ENCODE measurements at regions not wholly inside any gene's neighbourhood (a gene's known extent, or its start where the extent isn't known, plus 50 kb on each side); places are given as distances from the start of the nearest gene placed in this dataset.

DNA sequence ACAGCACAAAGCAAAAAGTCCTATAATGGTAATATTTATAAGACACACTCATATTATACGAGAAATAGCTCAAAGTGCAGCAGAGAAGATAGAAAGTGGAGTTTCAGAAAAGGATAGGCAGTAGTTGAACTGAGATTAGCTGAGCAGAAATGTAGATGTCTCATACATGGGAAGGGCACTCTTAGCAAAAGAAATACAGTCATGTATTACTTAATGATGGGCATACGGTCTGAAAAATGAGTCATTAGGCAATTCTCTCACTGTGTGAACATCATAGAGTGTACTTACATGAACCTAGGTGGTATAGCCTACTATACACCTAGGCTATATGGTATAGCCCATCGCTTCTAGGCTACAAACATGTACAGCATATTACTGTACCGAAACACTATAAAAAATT is 671.3 kb downstream of the RPS29 start:
- Histone ChIP-seq H3K27ac (no peak overlapping the region), H3K4me3 (no peak overlapping the region)
- TF ChIP-seq, protein P1, sequence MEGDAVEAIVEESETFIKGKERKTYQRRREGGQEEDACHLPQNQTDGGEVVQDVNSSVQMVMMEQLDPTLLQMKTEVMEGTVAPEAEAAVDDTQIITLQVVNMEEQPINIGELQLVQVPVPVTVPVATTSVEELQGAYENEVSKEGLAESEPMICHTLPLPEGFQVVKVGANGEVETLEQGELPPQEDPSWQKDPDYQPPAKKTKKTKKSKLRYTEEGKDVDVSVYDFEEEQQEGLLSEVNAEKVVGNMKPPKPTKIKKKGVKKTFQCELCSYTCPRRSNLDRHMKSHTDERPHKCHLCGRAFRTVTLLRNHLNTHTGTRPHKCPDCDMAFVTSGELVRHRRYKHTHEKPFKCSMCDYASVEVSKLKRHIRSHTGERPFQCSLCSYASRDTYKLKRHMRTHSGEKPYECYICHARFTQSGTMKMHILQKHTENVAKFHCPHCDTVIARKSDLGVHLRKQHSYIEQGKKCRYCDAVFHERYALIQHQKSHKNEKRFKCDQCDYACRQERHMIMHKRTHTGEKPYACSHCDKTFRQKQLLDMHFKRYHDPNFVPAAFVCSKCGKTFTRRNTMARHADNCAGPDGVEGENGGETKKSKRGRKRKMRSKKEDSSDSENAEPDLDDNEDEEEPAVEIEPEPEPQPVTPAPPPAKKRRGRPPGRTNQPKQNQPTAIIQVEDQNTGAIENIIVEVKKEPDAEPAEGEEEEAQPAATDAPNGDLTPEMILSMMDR (IDR thresholded peaks at IDR 0.05), result no peak
- DNase-seq (ENCODE audit: low spot score), result no peak

DNA sequence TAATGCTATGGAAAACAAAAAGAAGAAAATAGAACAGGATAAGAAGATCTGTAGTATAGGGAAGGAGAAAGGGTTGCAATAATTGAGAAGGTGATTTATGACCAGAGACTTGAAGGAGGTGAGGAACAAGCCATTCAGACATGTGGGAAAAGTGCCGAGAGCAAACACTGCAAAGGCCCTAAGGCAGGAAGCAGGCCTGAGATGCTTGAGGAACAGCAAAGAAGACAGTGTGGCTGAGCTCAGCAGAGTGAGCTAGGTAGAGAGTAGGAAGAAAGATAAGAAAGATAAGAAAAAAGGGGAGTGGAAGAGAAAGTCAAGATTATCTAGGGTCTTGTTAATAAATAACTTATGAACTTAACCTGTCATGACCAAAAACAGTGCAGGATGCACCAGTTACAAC is 671.8 kb downstream of the RPS29 start:
- TF ChIP-seq, protein P1 (IDR thresholded peaks at IDR 0.05), result no peak
- no peak for DNase-seq (ENCODE audit: low spot score)
- no peak overlapping the region for H3K4me3 ChIP-seq
- no peak overlapping the region for H3K27ac ChIP-seq

DNA sequence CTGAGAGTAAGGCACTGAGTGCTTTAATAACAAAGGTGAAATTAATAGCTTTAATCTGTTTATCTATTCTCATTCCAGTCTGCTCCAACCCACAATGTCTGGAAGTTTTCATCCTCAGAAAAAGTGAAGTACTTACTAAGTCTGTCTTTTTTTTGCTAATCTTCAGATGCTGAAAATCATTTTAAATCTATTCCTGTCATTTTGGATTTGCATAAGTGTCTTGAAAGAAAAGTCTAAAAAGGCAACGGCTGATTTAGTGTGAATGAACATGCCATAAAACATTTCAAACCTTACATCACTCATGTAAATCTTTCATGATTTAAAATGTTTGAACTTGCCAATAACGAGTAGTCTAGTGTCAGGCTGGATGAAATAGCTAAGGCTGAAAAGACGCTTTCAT is 685.6 kb downstream of the RPS29 start:
- TF ChIP-seq, protein P1 (IDR thresholded peaks at IDR 0.05), result no peak
- DNase-seq (ENCODE audit: low spot score), result no peak
- no peak overlapping the region for H3K4me3 ChIP-seq
- no peak overlapping the region for H3K27ac ChIP-seq

DNA sequence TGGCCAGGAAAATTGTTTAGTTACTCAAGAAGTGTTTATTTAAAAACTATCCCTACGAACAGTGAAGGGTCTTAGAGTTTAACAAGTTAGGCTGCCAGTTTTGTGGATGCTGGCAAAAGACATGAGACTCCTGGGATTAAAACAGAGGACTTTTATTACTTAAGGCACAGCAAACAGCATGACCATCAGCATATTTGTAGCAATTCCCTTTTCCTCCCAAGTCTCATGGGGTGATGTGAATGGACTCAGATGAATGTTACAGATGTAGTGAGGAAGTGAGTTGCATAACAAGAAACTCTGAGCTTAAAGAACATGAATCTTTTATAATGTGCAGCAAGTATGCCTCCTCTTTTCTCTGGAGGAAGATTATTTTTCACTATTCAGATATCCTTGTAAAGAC is 695.8 kb downstream of the RPS29 start:
- DNase-seq (ENCODE audit: low spot score), result no peak
- TF ChIP-seq, protein P1 (IDR thresholded peaks at IDR 0.05), result no peak
- H3K27ac ChIP-seq, result no peak overlapping the region
- no peak overlapping the region for H3K4me3 ChIP-seq

DNA sequence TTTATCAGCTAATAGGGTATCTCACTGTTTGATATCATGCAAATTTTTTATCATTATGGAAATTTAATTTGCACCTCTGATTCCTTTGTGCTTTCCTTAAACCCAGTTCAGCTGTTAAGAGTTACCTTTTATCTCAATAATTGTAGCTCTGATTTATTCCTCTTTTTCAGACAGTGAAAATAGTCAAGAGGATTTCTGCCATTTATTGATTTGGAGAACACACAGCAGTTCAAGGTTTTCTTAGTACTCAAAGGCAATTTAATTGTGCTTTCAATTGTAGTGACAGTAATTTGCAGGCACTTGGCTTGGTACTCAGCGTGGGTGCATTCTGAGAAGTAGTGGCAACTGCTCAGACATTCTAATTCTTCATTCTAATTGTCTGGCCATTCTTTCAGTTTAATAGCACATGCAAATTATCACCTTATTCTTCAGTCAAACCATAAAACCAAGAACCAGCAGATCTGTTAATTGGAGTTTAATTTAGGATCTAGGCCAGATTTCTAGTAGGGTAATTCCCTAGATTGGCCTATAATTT is 709.3 kb downstream of the RPS29 start:
- Histone ChIP-seq H3K27ac (no peak overlapping the region), H3K4me3 (no peak overlapping the region)
- no peak for DNase-seq (ENCODE audit: low spot score)
- TF ChIP-seq, protein P1 (IDR thresholded peaks at IDR 0.05), result no peak

DNA sequence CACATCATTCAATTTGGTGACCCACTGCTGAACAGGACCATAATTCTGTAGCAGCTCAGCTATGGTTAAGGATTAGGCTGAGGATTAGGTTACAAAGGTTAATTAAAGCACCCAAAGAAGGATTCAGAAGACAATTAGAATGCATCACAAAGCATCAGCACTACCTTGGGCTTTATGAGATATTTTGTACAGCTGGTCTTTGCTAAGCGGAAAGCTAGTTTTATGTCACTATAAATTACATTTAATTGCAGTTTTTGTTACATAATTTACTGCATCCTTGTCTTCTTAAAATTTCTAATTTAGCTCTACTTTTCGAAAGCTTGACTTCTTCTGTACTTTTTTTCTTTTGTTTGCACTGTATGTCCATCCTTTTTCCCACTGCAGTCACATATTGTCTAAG is 711.5 kb downstream of the RPS29 start:
- TF ChIP-seq, protein P1 (IDR thresholded peaks at IDR 0.05), result no peak
- DNase-seq (ENCODE audit: low spot score), result no peak
- H3K27ac ChIP-seq, result no peak overlapping the region
- H3K4me3 ChIP-seq, result no peak overlapping the region

DNA sequence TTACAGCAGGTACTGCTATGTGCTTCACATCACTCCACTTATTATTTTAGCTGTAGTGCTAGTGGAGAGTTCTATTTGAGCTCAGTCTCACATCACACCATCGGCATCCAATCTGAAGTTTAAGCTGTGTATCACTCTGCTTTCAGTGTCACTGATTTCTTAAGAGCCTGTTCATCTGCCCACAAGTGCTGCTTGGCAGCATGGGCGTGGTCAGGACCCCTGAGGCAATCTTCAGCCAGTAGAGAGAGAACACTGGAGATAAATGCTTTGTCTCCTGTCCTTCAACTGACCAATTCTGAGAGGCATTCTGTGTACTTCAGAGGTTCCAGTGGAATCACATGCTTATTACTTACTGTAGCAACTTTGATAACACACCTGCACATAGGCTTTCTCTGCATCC is 728.8 kb downstream of the RPS29 start:
- DNase-seq (ENCODE audit: low spot score), result no peak
- Histone ChIP-seq H3K27ac (no peak overlapping the region), H3K4me3 (no peak overlapping the region)

More for the DNA sequence above, 728.8 kb downstream of the RPS29 start:
- TF ChIP-seq, protein P1 (IDR thresholded peaks at IDR 0.05), result no peak

Measured in coronary artery (tissue), 2 donors.